Left ventricle myocardium superior (tissue), 1 donor: ENCODE measurements at regions not wholly inside any gene's neighbourhood (a gene's known extent, or its start where the extent isn't known, plus 50 kb on each side); places are given as distances from the start of the nearest gene placed in this dataset.
"Not testable (repeated sequence)": the region's sequence is repeated elsewhere in the genome, so short reads cannot be mapped to it uniquely, and the experiment has no call there.

Experiments used
- ATAC-seq: fragments of 200-7000 bp; cut with Tn5 transposase; one replicate; pipeline ENCODE4 v1.9.1; 2020; ENCODE audit warnings: mild to moderate bottlenecking, moderate library complexity
- DNase-seq: peaks from one replicate; pipeline ENCODE4 v3.0.0-alpha.2; 2020
- intact Hi-C: fragments of 100-400 bp; cut with micrococcal nuclease; formaldehyde crosslinking; loops from one replicate; pipeline ENCODE4 v1.11.0; 2022
- donor health status: DM: no; HTN: yes; CAD: no; lungs with severe emphysema.

DNA sequence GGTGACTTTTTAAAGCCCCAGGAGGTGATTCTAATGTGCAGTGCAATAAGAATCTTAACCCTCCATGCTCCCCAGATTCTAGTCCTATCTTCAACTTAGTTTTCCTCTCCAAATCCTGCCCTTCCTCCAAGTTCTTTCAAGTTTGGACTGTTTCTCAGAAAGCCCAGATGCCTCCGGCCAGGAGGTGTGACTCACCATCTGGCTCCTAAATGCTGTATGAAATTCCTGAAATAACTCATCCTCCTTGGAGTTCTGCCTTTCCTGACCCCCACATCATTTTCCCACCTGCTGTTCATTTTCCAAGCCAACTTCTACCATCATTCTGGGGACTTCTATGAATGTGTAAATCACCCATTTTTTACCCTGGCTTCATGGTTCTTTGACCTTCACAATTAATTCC is 118.2 kb upstream of the NOL4 start:
- ATAC-seq (no peak), DNase-seq (no peak)
- intact Hi-C loops: no loop called here

DNA sequence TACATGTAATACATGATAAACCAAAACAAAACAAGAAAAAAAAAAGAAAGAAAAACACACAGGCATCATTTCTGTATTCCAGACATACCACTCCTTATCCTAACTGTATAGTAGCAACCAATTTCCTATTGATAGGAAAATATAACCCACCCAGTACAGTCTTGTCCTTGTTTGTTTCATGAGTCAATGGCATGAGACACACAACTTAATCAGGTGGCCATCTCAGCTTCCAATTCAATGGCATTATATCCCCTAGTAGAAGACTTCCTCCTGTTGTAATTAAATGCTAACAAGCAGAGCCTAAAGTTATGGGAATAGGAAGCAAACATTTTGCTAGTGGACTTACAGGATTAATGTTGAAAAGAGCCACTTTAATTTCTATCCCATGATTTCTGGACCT is 121.0 kb upstream of the NOL4 start:
- no peak for DNase-seq
- intact Hi-C loops: no loop called here
- ATAC-seq: no peak

GRCh38 chr18:34350778-34351177 is 126.1 kb upstream of the NOL4 start:
- DNase-seq: no peak
- intact Hi-C loops: loop anchor here (10.0 kb wide), 1 partner anchor 434 kb away; no protein-coding TSS in a partner anchor
- no peak for ATAC-seq

DNA sequence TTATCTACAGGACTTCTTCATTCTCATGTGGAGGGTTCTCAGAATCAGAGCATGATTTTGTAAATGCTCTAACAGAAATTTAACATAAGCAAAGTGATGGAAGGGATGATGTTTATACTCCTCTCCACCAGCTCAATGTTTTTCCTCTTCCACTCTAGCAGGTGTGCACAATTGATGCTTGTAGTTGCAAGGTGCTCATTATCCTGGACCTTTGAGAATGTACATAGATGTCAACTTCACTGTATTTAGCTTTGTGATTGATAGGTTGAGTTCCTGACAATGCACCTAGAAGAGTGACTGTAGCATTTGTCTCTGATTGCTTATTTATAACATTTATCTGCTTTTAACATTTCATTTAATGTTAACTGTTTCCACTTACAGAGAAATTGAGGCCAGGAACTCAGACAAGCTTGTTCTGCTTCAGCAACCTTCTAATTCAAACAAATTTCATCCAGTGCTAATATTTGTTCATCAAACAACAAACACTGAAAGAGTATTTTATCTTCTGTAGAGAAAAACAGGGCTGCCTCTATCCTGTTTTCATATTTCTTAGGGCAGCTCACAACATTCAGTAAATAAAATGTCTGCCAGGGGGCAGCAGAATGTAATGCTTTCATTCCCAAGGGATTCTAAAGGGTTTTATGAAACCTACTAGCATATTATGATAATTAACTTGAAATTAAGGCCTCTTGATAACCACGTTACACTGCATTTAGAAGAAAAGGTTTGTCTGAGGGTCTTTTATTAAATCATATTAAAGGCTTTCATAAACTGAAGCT is 127.9 kb upstream of the NOL4 start:
- intact Hi-C loops: loop anchor here (10.0 kb wide), 1 partner anchor 432 kb away; no protein-coding TSS in a partner anchor
- ATAC-seq (no peak), DNase-seq (no peak)

- no peak for ATAC-seq
- intact Hi-C loops: loop anchor here (10.0 kb wide), 1 partner anchor 430 kb away; no protein-coding TSS in a partner anchor
Measured at GRCh38 chr18:34354351-34354750, 129.6 kb upstream of the NOL4 start.

DNA sequence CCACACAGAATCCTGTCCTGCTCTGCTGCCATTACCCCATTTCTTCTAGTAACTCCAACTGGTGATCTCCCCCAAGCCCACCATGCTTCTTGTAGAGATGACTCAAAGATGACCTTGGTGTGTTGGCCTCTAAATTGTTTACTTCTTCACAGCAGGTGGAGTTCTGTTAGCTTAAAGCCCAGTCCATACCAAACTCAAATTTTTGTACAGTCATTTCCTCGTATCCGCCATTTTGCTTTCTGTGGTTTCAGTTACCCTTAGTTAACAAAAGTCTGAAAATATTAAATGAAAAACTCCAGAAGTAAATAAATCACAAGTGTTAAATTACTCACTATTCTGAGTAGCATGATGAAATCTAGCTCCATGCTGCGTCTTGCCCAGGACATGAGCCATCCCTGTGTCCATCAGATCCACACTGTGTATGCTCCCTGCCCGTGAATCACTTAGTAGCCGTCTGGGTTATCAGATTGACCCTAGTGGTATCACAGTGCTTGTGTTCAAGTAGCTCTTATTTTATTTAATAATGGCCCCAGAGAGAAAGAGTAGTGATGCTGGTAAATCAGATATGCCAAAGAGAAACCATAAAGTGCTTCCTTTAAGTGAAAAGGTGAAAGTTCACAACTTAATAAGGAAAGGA is 133.3 kb upstream of the NOL4 start:
- ATAC-seq (no peak), DNase-seq (no peak)
- intact Hi-C loops: loop anchor here (10.0 kb wide), 1 partner anchor 427 kb away; no protein-coding TSS in a partner anchor

More at GRCh38 chr18:34354351-34354750, 129.6 kb upstream of the NOL4 start:
- DNase-seq: no peak

- DNase-seq (no peak), ATAC-seq (no peak)
- intact Hi-C loops: loop anchor here (10.0 kb wide), 1 partner anchor 426 kb away; no protein-coding TSS in a partner anchor
Measured at GRCh38 chr18:34358923-34359322, 134.2 kb upstream of the NOL4 start.

- ATAC-seq: no peak
- intact Hi-C loops: no loop called here
- no peak for DNase-seq
Measured at GRCh38 chr18:34364699-34365098, 140.0 kb upstream of the NOL4 start.

DNA sequence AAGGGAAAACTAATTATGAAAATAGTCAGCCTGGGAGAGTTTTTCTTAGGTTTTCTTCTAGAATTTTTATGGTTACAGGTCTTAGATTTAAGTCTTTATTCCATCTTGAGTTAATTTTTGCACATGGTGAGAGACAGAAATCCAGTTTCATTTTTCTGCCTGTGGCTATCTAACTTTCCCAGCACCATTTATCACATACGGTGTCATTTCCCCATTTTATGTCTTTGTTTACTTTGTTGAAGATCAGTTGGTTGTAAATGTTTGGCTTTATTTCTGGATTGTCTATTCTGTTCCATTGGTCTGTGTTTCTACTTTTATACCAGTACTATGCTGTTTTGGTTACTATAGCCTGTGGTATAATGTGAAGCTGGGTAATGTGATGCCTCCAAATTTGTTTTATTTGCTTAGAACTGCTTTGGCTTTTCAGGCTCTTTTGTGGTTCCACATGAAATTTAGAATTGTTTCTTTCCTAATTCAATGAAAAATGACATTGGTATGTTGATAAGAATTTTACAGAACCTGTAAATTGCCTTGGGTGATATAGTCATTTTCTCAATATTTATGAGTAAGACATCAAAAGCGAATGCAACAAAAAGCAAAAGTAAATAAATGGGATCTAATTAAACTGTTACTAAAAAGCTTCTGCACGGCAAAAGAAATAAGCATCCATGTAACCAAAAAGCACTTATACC is 146.1 kb upstream of the NOL4 start:
- intact Hi-C loops: no loop called here
- ATAC-seq: no peak
- DNase-seq: no peak

DNA sequence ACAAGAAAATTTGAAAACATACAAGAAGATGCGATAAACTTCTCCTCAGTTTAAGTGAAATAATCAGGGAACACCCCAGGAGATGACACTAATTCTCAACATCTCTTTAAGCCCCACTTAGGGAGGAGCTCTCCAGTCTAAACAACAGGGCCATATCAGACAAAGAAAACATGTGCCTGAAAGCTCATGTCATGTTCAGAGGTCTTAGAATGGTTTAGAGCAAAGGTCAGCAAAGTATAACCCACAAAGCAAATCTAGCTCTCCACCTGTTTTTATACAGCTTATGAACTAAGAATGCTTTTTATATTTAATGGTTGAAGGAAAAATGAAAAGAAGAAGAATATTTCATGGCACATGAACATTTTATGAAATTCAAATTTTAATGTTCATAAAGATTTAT is 155.6 kb upstream of the NOL4 start:
- DNase-seq (no peak), ATAC-seq (no peak)
- intact Hi-C loops: no loop called here

DNA sequence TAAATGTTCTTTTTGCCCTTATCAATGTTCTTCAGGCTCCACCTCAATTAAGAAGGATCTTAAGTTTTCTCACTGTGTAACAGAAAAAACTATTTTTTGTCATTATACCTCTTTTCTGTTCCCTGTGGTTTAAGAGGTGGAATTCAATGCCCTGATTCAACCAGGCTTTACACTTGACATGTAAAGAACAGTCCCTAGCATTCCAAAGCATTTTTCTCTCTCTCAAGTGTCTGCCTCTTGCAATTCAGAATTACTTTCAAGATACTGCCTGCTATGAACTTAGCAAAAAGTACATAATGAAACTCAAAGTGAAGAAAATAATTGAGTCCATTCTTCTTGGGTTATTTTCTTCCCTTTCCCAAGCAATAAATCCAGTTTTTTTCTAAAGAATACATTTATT is 160.6 kb upstream of the NOL4 start:
- ATAC-seq: no peak
- intact Hi-C loops: no loop called here
- DNase-seq: no peak

GRCh38 chr18:34386803-34387202 is 162.1 kb upstream of the NOL4 start:
- intact Hi-C loops: no loop called here
- no peak for DNase-seq
- ATAC-seq: no peak

- intact Hi-C loops: no loop called here
Measured at GRCh38 chr18:34397286-34397896, 172.7 kb upstream of the NOL4 start.

GRCh38 chr18:34399892-34400291 is 175.2 kb upstream of the NOL4 start:
- intact Hi-C loops: no loop called here
- DNase-seq: no peak
- peak; percentile 13 for ATAC-seq

More at GRCh38 chr18:34397286-34397896, 172.7 kb upstream of the NOL4 start:
- no peak for DNase-seq
- no peak for ATAC-seq

DNA sequence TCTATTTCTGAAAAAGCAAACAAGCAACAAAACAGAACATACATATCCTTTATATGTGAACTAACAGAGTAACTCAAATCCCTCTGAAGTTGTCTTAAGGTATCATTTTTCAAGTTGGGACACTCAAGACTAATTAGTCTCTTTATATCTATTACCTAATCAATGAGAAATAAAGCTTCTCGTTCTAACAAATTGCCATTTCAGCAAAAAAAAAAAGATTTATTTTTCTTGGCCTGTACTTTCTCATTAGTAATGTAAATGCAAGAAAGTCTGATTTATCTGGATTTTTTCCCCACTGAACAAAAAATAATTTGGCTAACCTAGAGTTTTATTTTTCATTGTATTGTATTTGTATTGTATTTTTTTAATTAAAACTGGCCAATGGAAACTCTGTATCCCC is 176.1 kb upstream of the NOL4 start:
- intact Hi-C loops: no loop called here
- ATAC-seq (no peak), DNase-seq (no peak)

DNA sequence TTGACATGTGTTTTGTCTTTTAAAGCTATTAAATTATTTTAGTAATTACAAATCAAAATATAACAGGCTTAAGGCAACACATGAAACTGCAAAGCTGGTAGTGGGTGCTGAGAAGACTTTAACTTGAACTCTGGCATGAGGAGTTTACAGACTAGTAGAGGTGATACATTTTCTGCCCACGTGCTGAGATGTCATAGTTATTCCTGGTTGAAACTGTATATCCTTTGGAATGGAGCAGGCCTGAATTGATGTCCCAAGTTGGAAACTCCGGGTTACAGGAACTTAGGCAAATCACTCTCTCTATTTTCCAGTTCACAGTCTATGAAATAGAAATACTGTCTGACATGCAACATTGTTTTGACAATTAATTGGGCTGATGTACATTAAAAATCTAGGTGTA is 177.1 kb upstream of the NOL4 start:
- DNase-seq: no peak
- intact Hi-C loops: no loop called here
- peak; percentile 36 for ATAC-seq

DNA sequence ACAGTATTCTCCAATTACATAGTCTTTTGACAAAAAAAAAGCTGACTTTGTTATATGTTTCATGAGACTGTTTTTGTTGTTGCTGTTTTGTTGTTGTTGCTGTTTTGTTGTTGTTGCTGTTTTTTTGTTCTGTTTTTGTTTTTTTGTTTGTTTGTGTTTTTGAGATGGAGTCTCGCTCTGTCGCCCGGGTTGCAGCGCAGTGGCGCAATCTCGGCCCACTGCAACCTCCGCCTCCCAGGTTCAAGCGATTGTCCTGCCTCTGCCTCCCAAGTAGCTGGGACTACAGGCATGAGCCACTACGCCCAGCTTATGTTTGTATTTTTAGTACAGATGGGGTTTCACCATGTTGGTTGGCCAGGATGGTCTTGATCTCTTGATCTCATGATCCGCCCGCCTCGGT is 182.8 kb upstream of the NOL4 start:
- DNase-seq, ATAC-seq, intact Hi-C loops: not testable (repeated sequence)

DNA sequence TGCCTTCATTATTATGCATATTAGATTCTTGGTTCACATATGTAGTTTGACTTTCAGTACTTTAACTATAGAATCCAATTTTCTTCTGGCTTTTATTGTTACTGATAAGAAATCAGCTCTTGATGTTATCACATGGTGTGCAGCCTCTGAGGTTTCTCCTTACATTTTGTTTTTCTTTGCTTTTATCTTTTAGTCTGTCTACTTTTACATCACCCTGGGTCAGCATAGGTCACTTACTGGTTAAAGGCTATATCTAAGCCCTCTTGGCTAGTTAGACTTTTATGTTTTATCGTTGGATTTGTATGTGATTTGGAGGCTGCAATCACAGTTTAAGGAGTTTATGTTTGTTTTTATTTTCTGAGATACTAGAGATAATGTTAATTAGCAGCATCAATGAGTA is 187.2 kb upstream of the NOL4 start:
- intact Hi-C loops: no loop called here
- ATAC-seq: no peak
- DNase-seq: no peak

- intact Hi-C loops: no loop called here
Measured at GRCh38 chr18:34431042-34431441, 206.3 kb upstream of the NOL4 start.

GRCh38 chr18:34444622-34445021 is 219.9 kb upstream of the NOL4 start:
- ATAC-seq: no peak
- intact Hi-C loops: no loop called here
- no peak for DNase-seq

More at GRCh38 chr18:34431042-34431441, 206.3 kb upstream of the NOL4 start:
- ATAC-seq (no peak), DNase-seq (no peak)
